Endothelial cell of umbilical vein (primary cell): ENCODE measurements at regions not wholly inside any gene's neighbourhood (a gene's known extent, or its start where the extent isn't known, plus 50 kb on each side); places are given as distances from the start of the nearest gene placed in this dataset.

ENCODE experiments used
- BruUV-seq: library from RNA; stranded (reverse); fragments of 400-500 nt; replicated peaks from 2 replicates; lab custom pipeline; 2021; lab: Mats Ljungman, UMichigan
- CTCF ChIA-PET: fragments of 300-600, 350-600 bp; sonication (Branson Sonifier 250); formaldehyde crosslinking; loops from one replicate; lab custom pipeline; 2021; ENCODE audit warnings: antibody characterized with exemption, inconsistent platforms; lab: Charles Lee
- POLR2A ChIA-PET: fragments of 300-600, 350-600 bp; sonication (Branson Sonifier 250); formaldehyde crosslinking; loops from one replicate; lab custom pipeline; 2021; ENCODE audit warnings: antibody characterized with exemption, inconsistent platforms; lab: Charles Lee
- DNase-seq: peaks from one replicate; pipeline ENCODE4 v3.0.0-alpha.2; 2011; ENCODE audit warnings: low read depth, low spot score
- FAIRE-seq: peaks from 2 replicates; lab custom pipeline; 2011; peaks lifted over from hg19 to GRCh38; lab: Jason Lieb, UNC
- H2AFZ ChIP-seq: 2 replicates; pipeline ENCODE4 v1.6.0; 2012; ENCODE audit warnings: low read depth, low read length, control low read depth, inconsistent platforms
- H3K27ac ChIP-seq: 2 replicates; pipeline ENCODE4 v1.5.1; 2011; ENCODE audit warnings: low read depth, mild to moderate bottlenecking, control low read depth, low read length, moderate library complexity; ENCODE audit not compliant: insufficient read depth
- H3K27me3 ChIP-seq, 2 experiments: 2 replicates each; pipeline versions ENCODE4 v1.6.0 to v1.6.1; 2011; ENCODE audit warnings: low read length in 2 of 2, mixed read lengths in 1 of 2; ENCODE audit not compliant: control insufficient read depth in 2 of 2, insufficient read depth in 2 of 2
- H3K36me3 ChIP-seq, 2 experiments: 2 replicates in 1 of 2; 3 replicates in 1 of 2; pipeline ENCODE4 v1.5.1; 2011; ENCODE audit warnings: low read length in 2 of 2, mild to moderate bottlenecking in 1 of 2, moderate library complexity in 1 of 2; ENCODE audit not compliant: control insufficient read depth in 2 of 2, insufficient read depth in 2 of 2; ENCODE audit errors: extremely low read depth in 1 of 2
- H3K4me1 ChIP-seq: 3 replicates; pipeline ENCODE4 v1.5.1; 2011; ENCODE audit warnings: mild to moderate bottlenecking, low read length; ENCODE audit not compliant: control insufficient read depth, insufficient read depth; ENCODE audit errors: extremely low read depth
- H3K4me2 ChIP-seq: 2 replicates; pipeline ENCODE4 v1.6.1; 2011; ENCODE audit warnings: low read length, control low read depth, mixed read lengths; ENCODE audit not compliant: insufficient read depth
- H3K4me3 ChIP-seq, 3 experiments: fragments of 200-600 bp in 1 of 3; sonication (generic), shearing (Covaris generic) in 1 of 3; replicated peaks in 1 of 3; 2 replicates each; pipeline ENCODE4 v1.5.1; 2011 to 2016; ENCODE audit warnings: control low read depth in 3 of 3, low read length in 3 of 3, mild to moderate bottlenecking in 2 of 3, inconsistent platforms in 1 of 3, low read depth in 1 of 3, moderate library complexity in 1 of 3; ENCODE audit not compliant: insufficient read depth in 1 of 3
- H3K79me2 ChIP-seq: 2 replicates; pipeline ENCODE4 v1.6.0; 2012; ENCODE audit warnings: low read length, inconsistent platforms; ENCODE audit not compliant: control insufficient read depth, insufficient read depth
- H3K9ac ChIP-seq: replicated peaks from 2 replicates; pipeline ENCODE3; 2011; ENCODE audit warnings: low read length, control low read depth; ENCODE audit not compliant: insufficient read depth; ENCODE audit errors: extremely low read depth
- H3K9me1 ChIP-seq: replicated peaks from 3 replicates; pipeline ENCODE4 v1.6.0; 2011; ENCODE audit warnings: mild to moderate bottlenecking, low read length; ENCODE audit not compliant: control insufficient read depth, insufficient read depth; ENCODE audit errors: extremely low read depth
- H3K9me3 ChIP-seq: replicated peaks from 2 replicates; pipeline ENCODE4 v1.5.1; 2012; ENCODE audit warnings: low read length, inconsistent platforms; ENCODE audit not compliant: control insufficient read depth, insufficient read depth
- H4K20me1 ChIP-seq: replicated peaks from 2 replicates; pipeline ENCODE3; 2011; ENCODE audit warnings: mild to moderate bottlenecking, low read length; ENCODE audit not compliant: control insufficient read depth, insufficient read depth; ENCODE audit errors: extremely low read depth
- EZH2 ChIP-seq: IDR thresholded peaks from 2 replicates; pipeline ENCODE4 v1.6.1; 2012; ENCODE audit warnings: borderline replicate concordance, low read depth, mild to moderate bottlenecking, moderate library complexity, low read length, inconsistent platforms; ENCODE audit not compliant: severe bottlenecking
- FOS ChIP-seq: IDR thresholded peaks from 2 replicates; pipeline ENCODE4 v1.6.1; 2011; ENCODE audit warnings: mild to moderate bottlenecking, low read length, moderate library complexity, borderline replicate concordance; ENCODE audit not compliant: insufficient read depth
- GATA2 ChIP-seq: IDR thresholded peaks from 2 replicates; pipeline ENCODE4 v1.7.0; 2011; ENCODE audit warnings: low read depth, mild to moderate bottlenecking, moderate library complexity, mixed read lengths, low read length; ENCODE audit not compliant: insufficient read length, insufficient read depth
- JUN ChIP-seq: IDR thresholded peaks from 2 replicates; pipeline ENCODE4 v1.6.1; 2011; ENCODE audit warnings: borderline replicate concordance, low read depth; ENCODE audit not compliant: insufficient read length, insufficient read depth
- MYC ChIP-seq: IDR thresholded peaks from one replicate; pipeline ENCODE4 v1.6.1; 2011; ENCODE audit warnings: mild to moderate bottlenecking, low read depth, low read length
- POLR2A ChIP-seq: IDR thresholded peaks from 2 replicates; pipeline ENCODE4 v1.6.1; 2012; ENCODE audit warnings: low read depth, mild to moderate bottlenecking, control low read depth, low read length
- POLR2AphosphoS5 ChIP-seq: IDR thresholded peaks from 2 replicates; pipeline ENCODE4 v1.6.1; 2012; ENCODE audit warnings: low read depth, mild to moderate bottlenecking, control low read depth, low read length, moderate library complexity; ENCODE audit not compliant: insufficient read depth
- dilution Hi-C: fragments of 300-500 bp; cut with MboI; formaldehyde crosslinking; loops from one replicate; pipeline ENCODE4 v1.15.0; 2019; ENCODE audit warnings: low sequenced_read_pairs; ENCODE audit not compliant: extremely low pct_ligation_motif_present
- intact Hi-C: fragments of 100-400 bp; cut with micrococcal nuclease; formaldehyde crosslinking; loops from one replicate; pipeline ENCODE4 v1.10.0; 2022
- TF ChIP-seq, protein P1 (sequence below): IDR thresholded peaks from 2 replicates; pipeline ENCODE4 v1.6.1; 2011; ENCODE audit not compliant: insufficient read depth, insufficient read length
- TF ChIP-seq, protein P2 (sequence below), 2 donors: IDR thresholded peaks; 1 replicate in 1 of 2; 2 replicates in 1 of 2; pipeline ENCODE4 v1.5.1; 2011; ENCODE audit warnings: low read length in 2 of 2, mild to moderate bottlenecking in 2 of 2, moderate library complexity in 2 of 2, control low read depth in 1 of 2, inconsistent platforms in 1 of 2, low read depth in 1 of 2; ENCODE audit not compliant: insufficient read depth in 1 of 2; ENCODE audit errors: extremely low read depth in 1 of 2

DNA sequence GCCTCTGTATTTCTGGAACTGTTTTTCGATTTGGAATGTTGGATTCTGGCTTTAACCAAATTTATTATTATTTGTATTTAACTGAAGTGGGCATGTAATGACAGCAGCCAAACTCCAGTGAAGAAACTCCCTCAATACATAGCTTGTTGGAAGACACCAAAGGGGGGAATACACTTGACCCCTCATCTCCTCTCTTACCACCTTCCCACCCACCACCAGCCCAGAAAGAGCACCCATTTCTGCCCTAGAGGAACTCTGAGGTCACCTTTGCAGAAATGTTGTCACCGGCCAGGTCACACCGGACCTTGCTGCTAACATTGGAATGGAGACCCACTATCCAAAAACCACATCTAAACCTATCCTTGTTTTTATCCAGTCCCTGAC lies 58.6 kb upstream of the CA12 start:
- Histone ChIP-seq H3K27ac (no peak overlapping the region), H3K27me3 (peaks cover 5 to 8% of the 10 kb centered on the region in 2 experiments), H3K9me1 (no peaks in the 10 kb centered on the region), H4K20me1 (no peaks in the 10 kb centered on the region), H3K4me2 (no peak overlapping the region), H3K9ac (no peak overlapping the region), H3K4me1 (peaks cover 8% of the 10 kb centered on the region), H3K36me3 (no peaks in the 10 kb centered on the region), H3K4me3 (no peak overlapping the region), H3K9me3 (no peaks in the 10 kb centered on the region), H3K79me2 (no peaks in the 10 kb centered on the region), H2AFZ (no peak overlapping the region)
- ChIA-PET CTCF (interaction anchor here (0.8 kb wide), 1 partner anchor 61 kb away, joined by 3 read pairs; no protein-coding TSS in a partner anchor), POLR2A (no interaction called here)
- TF ChIP-seq, protein P1, sequence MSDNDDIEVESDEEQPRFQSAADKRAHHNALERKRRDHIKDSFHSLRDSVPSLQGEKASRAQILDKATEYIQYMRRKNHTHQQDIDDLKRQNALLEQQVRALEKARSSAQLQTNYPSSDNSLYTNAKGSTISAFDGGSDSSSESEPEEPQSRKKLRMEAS, result no peak
- TF ChIP-seq FOS (no peak), JUN (no peak), GATA2 (no peak), EZH2 (no peak), POLR2AphosphoS5 (no peak), MYC (no peak), POLR2A (no peak)
- TF ChIP-seq, protein P2, sequence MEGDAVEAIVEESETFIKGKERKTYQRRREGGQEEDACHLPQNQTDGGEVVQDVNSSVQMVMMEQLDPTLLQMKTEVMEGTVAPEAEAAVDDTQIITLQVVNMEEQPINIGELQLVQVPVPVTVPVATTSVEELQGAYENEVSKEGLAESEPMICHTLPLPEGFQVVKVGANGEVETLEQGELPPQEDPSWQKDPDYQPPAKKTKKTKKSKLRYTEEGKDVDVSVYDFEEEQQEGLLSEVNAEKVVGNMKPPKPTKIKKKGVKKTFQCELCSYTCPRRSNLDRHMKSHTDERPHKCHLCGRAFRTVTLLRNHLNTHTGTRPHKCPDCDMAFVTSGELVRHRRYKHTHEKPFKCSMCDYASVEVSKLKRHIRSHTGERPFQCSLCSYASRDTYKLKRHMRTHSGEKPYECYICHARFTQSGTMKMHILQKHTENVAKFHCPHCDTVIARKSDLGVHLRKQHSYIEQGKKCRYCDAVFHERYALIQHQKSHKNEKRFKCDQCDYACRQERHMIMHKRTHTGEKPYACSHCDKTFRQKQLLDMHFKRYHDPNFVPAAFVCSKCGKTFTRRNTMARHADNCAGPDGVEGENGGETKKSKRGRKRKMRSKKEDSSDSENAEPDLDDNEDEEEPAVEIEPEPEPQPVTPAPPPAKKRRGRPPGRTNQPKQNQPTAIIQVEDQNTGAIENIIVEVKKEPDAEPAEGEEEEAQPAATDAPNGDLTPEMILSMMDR (IDR thresholded peaks at IDR 0.05; ENCODE audit: extremely low read depth in 1 of 2, insufficient read depth in 1 of 2, low read depth in 1 of 2, low read length in 2 of 2), result no peak
- FAIRE-seq (no peak), DNase-seq (no peak)
- intact Hi-C loops, result no loop called here
- BruUV-seq, result no TSS peak
- dilution Hi-C loops, result no loop called here
